ENCODE measurements at regions not wholly inside any gene's neighbourhood (a gene's known extent, or its start where the extent isn't known, plus 50 kb on each side); places are given as distances from the start of the nearest gene placed in this dataset. TPM values are rescaled to one million over a fixed set of nuclear protein-coding genes. Genes with fewer than 3 reads are reported as not detected.

GRCh38 chr1:94592571-94592920 is 51.0 kb upstream of the F3 start:
- H3K4me3 ChIP-seq, result no peak overlapping the region
- H3K4me2 ChIP-seq, result no peak overlapping the region
- no peaks in the 10 kb centered on the region for H3K36me3 ChIP-seq (ENCODE audit: low read depth)
- no TSS peak for BruUV-seq (replicated peaks)
- no peaks in the 10 kb centered on the region for H3K79me2 ChIP-seq (ENCODE audit: low read depth)
- CTCF ChIA-PET, result interaction anchor here (0.6 kb wide), 2 partner anchors 548 to 641 kb away, joined by 6 to 13 read pairs; partner anchors contain the start of gene RWDD3
- no peaks in the 10 kb centered on the region for H3K9me3 ChIP-seq (ENCODE audit: insufficient read depth, low read depth)
- H4K20me1 ChIP-seq (ENCODE audit: insufficient read depth), result no peaks in the 10 kb centered on the region
- no peak for DNase-seq
- intact Hi-C loops (cut with micrococcal nuclease; ENCODE audit: unreplicated experiment), result no loop called here
- no peak overlapping the region for H3K27ac ChIP-seq
- H3K9me2 ChIP-seq (ENCODE audit: insufficient read depth), result no peaks in the 10 kb centered on the region
- POLR2A ChIA-PET (ENCODE audit: unreplicated experiment), result no interaction called here
- no peak for TF ChIP-seq EZH2 (IDR thresholded peaks at IDR 0.05; ENCODE audit: low read depth)
- TF ChIP-seq CTCF (conservative IDR thresholded peaks at IDR 0.05), result no peak
- no peak overlapping the region for H2AFZ ChIP-seq
- peaks cover 11% of the 10 kb centered on the region; the same call in 1 of the 2 replicates for H3F3A ChIP-seq (ENCODE audit: insufficient read depth, low read depth)
- H3K27me3 ChIP-seq (ENCODE audit: insufficient read depth, low read depth), result no peaks in the 10 kb centered on the region
- H3K4me1 ChIP-seq (replicated peaks; ENCODE audit: insufficient read depth), result peaks cover 15% of the 10 kb centered on the region

DNA sequence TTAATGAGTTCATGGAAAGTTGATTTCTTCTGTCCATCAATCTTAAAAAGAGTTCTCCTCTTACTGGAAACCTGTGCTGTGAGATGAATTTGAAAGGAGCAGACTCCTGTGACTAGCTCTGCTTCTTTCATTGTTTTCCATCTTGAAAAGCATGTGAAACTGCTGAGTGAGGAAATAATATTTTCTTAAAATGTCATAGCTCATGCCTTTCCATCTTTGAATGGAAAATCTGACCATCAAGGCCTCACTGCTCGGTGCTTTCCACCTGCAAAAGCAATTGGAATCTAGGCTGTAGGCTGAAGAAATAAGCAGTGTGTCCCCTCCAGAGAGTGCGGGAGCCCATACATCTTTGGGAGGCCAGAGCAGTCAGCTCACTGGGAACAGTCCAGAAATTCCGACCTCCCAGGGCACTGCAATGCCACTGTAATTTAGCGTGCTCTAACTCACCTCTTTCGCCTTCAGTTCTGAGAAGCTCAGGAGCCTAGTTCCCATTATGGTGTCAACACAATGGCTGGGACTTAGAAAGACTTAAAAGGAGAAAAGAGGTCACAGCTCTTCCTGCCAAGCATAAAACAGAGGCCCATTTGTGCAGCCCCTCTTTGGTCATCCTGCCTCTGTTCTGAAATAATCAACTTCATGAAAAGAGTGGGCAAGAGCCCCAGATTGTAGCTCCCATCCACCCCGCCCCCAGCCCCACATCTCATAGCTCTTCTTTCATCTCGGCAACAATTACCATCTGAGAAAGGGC is 50.4 kb upstream of the F3 start:
- H2AFZ ChIP-seq, result no peak overlapping the region
- CTCF ChIA-PET, result interaction anchor here (0.6 kb wide), 1 partner anchor 642 kb away, joined by 6 read pairs; the partner anchor contains the start of gene RWDD3
- H3K4me2 ChIP-seq, result no peak overlapping the region
- no peaks in the 10 kb centered on the region for H3K79me2 ChIP-seq (ENCODE audit: low read depth)
- intact Hi-C loops (cut with micrococcal nuclease; ENCODE audit: unreplicated experiment), result no loop called here
- POLR2A ChIA-PET (ENCODE audit: unreplicated experiment), result interaction anchor here (1.0 kb wide), 1 partner anchor 32 kb away, joined by 6 read pairs; no protein-coding TSS in a partner anchor
- H3K4me3 ChIP-seq, result no peak overlapping the region
- H3K36me3 ChIP-seq (ENCODE audit: low read depth), result no peaks in the 10 kb centered on the region
- no peaks in the 10 kb centered on the region for H4K20me1 ChIP-seq (ENCODE audit: insufficient read depth)
- no TSS peak for BruUV-seq (replicated peaks)
- TF ChIP-seq CTCF (conservative IDR thresholded peaks at IDR 0.05), result no peak
- no peak for TF ChIP-seq EZH2 (IDR thresholded peaks at IDR 0.05; ENCODE audit: low read depth)
- no peak overlapping the region for H3K27ac ChIP-seq
- DNase-seq, result no peak
- H3K4me1 ChIP-seq (replicated peaks; ENCODE audit: insufficient read depth), result peaks cover 10% of the 10 kb centered on the region
- H3K27me3 ChIP-seq (ENCODE audit: insufficient read depth, low read depth), result no peaks in the 10 kb centered on the region
- H3K9me3 ChIP-seq (ENCODE audit: insufficient read depth, low read depth), result no peaks in the 10 kb centered on the region
- H3K9me2 ChIP-seq (ENCODE audit: insufficient read depth), result no peaks in the 10 kb centered on the region
- 0 out of 2 replicates have a peak, but pooled peaks cover 6% of the 10 kb centered on the region for H3F3A ChIP-seq (ENCODE audit: insufficient read depth, low read depth)

Small RNA genes in the stretch of these regions (microRNA-seq; reads per million reads assigned to microRNA genes)
- not detected for gene MIR378G (ENCODE audit: borderline number of aligned reads, borderline replicate concordance)

Data from PC-9 (cell line).